Uterus (tissue), 2 donors: ENCODE measurements at regions not wholly inside any gene's neighbourhood (a gene's known extent, or its start where the extent isn't known, plus 50 kb on each side); places are given as distances from the start of the nearest gene placed in this dataset.

Experiments used
- POLR2A ChIP-seq, 2 donors: fragments of 450-650 bp; IDR thresholded peaks; one replicate each; pipeline ENCODE4 v1.6.1; 2016; ENCODE audit warnings: antibody characterized with exemption in 2 of 2, mild to moderate bottlenecking in 1 of 2, moderate library complexity in 1 of 2
- TF ChIP-seq, protein P1 (sequence below), 4 experiments: fragments of 200-600 bp in 2 of 4; fragments of 450-650 bp in 2 of 4; sonication (generic) in 2 of 4; IDR thresholded peaks; one replicate each; pipeline ENCODE4 v1.5.1; 2016 to 2019; ENCODE audit warnings: antibody characterized with exemption in 4 of 4, mild to moderate bottlenecking in 2 of 4, moderate library complexity in 1 of 4

DNA sequence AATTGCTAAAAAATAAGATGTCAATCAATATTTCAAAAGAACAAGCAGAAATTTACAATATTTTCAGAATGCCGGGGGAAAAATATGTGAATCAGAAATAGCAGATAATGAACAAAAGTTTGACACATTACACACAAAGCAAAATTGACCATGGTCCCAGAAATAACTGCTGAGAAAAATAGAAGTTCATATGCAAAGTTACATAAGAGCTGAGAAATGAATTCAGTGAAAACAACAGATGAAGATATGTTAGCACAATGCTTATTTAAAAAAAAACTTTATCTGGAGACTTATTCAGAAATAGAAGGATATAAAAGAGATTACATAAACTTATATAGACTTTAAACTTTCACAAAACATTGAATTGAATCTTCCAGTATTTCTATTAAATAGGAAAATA, 1483.7 kb upstream of the ACO1 start:
- TF ChIP-seq, protein P1, sequence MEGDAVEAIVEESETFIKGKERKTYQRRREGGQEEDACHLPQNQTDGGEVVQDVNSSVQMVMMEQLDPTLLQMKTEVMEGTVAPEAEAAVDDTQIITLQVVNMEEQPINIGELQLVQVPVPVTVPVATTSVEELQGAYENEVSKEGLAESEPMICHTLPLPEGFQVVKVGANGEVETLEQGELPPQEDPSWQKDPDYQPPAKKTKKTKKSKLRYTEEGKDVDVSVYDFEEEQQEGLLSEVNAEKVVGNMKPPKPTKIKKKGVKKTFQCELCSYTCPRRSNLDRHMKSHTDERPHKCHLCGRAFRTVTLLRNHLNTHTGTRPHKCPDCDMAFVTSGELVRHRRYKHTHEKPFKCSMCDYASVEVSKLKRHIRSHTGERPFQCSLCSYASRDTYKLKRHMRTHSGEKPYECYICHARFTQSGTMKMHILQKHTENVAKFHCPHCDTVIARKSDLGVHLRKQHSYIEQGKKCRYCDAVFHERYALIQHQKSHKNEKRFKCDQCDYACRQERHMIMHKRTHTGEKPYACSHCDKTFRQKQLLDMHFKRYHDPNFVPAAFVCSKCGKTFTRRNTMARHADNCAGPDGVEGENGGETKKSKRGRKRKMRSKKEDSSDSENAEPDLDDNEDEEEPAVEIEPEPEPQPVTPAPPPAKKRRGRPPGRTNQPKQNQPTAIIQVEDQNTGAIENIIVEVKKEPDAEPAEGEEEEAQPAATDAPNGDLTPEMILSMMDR (IDR thresholded peaks at IDR 0.05) = no peak
- TF ChIP-seq POLR2A (IDR thresholded peaks at IDR 0.05) = no peak
